ENCODE measurements at regions not wholly inside any gene's neighbourhood (a gene's known extent, or its start where the extent isn't known, plus 50 kb on each side); places are given as distances from the start of the nearest gene placed in this dataset.
"Not testable (repeated sequence)": the region's sequence is repeated elsewhere in the genome, so short reads cannot be mapped to it uniquely, and the experiment has no call there.

DNA sequence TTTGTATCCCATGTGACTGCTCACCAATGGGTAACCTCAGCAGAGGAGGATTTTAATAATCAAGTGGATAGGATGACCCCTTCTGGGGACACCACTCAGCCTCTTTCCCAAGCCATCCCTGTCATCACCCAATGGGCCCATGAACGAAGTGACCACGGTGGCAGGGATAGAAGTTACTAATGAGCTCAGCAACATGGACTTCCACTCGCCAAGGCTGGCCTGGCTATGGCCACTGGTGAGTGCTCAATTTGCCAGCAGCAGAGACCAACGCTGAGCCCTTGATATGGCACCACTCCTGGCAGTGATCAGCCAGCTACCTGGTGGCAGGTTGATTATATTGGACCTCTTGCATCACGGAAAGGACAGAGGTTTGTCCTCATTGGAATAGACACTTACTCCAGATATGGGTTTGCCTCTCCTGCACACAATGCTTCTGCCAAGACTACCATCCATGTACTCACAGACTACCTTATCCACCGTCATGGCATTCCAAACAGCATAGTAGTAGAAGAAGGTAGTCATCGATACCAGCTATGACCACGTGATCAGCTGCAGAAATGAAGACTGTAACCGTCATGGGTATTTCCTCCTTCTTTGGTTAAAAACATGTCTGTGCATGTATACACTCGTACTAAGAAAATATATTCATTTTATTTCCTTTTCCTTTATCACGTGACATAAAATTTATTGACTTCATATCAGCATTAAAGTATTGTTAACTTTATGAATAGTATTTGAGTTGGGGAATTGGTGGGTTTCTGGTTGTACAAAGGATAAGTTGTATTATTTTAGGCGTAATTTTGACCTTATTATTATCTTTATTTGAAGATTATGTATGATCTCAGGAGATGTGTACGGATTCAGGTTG, 562.6 kb downstream of the PTPRU start:
- no peak for DNase-seq

DNA sequence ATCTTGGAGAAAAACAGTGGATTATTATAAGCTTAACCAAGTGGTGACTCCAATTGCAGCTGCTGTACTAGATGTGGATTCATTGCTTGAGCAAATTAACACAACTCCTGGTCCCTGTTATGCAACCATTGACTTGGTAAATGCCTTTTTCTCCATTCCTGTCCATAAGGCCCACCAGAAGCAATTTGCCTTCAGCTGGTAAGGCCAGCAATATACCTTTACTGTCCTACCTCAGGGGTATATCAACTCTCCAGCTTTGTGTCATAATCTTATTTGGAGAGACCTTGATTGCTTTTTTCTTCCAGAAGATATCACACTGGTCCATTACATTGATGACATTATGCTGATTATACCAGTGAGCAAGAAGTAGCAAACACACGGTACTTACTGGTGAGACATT, 560.8 kb downstream of the PTPRU start:
- not testable (repeated sequence) for DNase-seq

DNA sequence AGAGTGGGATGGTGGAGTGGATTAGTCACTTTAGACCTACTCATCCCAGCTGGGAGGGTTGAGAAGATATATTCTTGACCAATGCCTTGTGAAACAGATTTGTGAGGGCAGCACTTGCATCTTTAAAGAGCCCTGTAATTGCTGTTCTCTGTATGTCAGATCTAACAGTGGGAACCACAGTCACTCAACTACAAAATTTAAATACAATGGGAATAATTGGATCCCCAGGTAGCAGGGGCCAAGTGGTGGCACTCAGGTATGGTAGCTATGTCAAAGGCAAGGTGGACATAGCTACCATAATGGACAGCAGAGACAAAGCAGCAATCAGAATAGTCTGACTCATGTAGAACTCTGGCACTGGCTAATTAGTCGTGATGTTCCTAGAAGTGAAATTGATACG, 559.6 kb downstream of the PTPRU start:
- not testable (repeated sequence) for DNase-seq

DNA sequence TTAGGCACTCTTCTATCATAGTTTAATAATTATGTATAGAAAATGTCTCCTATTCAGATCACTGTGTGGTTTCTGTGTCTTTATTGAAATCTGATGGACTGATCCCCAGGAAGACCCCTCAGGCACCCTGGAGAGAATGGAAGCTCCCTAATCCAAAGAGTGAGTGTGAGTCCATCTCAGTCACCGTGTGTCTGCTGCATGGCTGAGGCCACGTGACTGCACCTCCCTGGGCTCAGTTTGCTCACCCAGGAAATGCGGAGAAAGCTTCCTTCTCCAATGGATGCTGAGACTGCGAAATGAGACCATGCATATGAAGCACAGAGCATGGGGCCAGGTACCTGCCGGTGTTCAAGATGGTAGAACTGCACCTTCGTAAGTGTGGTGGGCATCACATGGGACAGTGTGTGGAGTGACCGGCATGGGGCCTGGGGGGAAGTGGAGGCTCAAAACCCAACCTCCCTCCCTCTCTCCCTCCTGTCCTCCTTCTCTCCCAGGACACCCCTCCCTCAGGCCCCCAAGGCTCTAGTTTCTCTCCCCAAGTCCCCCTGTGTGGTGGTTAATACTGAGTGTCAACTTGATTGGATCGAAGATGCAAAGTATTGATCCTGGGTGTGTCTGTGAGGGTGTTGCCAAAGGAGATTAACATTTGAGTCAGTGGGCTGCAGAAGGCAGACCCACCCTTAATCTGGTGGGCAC, 557.5 kb downstream of the PTPRU start:
- no peak for DNase-seq

DNA sequence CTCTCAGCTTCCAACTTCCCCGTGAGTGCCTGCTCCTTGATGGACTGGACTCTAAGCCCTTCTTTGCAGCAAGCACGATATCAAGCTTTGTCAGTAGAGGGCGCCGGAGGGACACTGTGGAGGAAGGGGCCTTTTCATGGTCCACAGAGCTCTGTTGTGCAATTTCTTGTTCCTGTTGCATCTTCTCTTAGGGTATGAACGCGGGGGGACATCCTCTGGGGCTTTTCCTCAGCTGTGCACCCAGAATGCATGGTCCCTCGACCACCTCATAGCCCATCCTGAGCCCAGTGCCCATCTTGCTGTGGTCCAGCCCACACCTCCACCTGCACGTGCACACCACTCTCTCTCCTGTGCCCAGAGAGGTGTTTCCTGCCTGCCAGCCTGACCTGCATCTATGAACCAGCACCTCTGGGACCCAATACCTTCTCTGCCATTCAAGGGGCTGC, 556.8 kb downstream of the PTPRU start:
- peak; percentile 43 for DNase-seq

DNA sequence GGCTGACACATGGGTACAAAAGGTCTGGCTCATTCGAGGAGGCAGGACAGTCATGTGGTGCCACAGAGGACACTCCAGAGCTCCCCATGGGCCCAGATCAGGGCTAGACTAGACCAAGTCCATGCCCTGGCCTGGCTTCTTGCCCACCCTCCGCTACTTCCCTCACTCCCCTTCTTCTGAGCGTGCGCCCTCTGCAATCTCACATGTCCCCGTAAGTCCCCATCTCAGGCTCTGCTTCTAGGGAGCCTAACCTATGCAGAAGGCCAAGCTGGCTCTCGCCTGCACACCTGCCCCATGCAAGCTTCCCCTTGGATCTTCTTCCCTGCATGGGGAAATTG, 553.6 kb downstream of the PTPRU start:
- no peak for DNase-seq

DNA sequence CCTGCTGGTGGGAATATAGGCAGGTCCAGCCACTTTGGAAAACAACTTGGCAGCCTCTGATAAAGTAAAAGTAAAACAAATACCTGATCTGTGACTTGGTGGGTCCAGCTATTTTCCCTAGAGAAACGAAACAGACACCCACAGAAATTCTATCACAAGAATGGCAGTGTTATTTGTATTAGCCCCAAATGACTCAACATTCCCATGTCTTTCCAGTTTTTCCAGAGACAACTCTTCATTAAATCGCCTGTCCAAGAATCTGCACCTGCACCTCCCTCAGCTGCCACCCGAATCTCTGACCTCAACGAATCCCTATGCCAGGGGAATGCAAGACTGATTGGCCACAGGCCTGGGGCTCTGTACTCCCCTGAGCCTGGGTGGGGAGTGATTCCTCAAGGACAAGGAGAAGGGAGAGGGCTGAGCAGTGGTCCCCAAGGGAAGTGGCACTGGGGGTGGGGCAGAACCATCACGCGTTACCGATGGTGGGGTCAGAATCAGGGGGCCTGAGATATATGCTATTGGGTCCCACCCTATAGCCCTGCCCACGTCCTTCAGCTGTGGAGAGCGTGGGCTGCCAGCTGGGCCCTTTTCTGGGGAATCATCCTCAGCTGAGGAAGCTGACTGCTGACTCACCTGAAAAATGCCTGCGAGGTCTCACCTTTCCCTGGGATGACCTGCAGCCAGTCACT, 553.0 kb downstream of the PTPRU start:
- no peak for DNase-seq

DNA sequence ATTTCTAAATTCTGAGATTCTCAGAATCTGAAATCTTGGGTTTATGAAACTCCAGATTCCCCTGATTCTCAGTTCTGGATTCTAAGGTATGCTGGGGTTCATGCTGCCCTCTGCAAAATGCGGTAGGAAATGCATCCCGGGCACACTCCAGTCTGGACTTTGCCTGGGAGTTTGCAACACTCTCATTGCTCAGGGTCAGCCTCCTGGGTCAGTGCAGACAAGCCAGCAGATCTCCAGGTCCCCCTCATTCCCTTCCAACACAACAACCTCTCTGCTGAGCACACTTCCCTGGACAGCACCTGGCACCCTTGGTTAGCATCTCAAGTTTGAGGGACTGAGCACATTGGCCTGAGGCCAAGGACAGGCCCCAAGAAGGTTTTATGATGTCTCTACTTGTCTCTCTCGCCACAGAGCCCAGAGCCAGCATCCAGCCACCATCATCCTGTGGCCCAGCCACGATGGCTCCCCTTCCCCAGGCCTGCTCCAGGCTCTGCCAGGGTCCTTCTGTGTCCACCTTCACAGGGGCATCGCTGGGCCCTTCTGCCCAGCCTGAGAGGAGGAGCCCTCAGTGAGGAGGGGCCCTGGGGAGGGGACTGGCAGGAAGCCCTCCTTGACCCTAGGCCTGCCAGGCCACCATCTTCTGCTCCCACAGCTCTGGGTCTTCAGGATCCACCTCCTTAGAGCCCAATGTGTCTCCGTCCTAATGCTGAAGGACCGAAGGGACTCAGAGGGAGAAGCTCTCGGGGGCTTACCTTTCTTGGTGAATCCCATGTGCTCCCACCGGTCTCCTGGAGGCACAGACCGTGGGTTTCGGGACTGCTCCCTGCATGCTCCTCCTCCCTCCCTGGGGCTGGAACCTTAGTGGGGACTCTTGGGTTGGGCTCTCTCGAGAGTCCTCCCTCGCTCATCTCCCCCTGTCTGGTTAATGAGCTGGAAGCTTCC, 550.7 kb downstream of the PTPRU start:
- no peak for DNase-seq

DNA sequence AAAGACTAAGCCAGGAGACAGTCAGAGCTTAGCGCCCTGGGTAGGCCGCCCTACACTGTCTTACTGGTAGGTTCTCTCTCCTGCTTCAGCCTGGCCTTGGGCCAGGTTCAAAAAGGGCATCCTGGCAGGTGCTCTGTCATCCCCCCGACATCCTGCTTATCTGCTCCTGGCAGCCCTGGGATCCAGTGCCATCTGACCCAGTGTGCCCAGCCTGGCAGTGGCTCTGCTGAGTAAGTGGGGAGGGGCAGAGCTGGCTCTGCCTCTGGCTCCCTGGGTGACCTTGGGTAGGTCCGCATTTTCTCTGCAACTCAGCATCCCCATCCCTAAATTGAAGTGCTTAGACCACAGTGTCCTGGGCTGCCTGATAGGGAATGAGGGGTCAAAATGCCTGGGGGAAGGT, 549.9 kb downstream of the PTPRU start:
- no peak for DNase-seq

DNA sequence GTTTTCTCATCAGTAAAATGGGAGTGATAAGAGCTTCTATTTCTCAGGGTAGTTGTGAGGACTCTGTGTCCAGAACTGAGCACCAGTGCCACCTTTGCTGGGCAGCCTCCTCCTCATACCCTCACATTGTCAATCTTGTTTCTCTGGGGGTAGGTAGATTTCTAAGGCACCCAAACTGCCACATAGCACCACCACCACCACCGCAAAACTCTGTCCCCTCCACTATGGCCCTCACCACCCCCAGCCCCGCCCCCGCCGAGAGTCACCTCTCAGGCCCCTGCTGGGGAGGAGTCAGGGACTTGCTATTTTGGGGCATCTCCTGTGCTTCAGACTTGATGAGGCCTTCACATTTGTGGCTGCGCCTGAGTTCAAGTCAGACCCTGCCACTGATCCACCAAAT, 549.2 kb downstream of the PTPRU start:
- no peak for DNase-seq

DNA sequence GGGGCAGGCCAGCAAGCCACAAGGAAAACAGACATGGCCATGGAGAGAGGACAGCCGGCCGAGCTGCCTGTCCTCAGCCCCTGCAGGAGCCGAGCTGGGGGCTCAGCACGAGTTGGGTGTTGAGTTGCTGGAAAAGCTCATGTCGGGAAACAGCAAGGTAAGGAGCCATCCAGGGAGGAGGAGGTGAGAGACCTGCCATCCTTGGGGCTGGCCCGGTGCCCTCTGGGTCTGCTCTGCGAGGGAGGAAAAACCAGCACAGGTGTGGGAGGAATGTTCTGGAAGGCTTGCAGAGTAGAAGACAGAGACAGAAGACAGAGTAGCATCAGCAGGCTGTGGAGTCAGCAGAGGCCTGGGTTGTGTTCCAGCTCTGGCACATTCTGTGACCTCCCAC, 548.8 kb downstream of the PTPRU start:
- DNase-seq, result no peak

DNA sequence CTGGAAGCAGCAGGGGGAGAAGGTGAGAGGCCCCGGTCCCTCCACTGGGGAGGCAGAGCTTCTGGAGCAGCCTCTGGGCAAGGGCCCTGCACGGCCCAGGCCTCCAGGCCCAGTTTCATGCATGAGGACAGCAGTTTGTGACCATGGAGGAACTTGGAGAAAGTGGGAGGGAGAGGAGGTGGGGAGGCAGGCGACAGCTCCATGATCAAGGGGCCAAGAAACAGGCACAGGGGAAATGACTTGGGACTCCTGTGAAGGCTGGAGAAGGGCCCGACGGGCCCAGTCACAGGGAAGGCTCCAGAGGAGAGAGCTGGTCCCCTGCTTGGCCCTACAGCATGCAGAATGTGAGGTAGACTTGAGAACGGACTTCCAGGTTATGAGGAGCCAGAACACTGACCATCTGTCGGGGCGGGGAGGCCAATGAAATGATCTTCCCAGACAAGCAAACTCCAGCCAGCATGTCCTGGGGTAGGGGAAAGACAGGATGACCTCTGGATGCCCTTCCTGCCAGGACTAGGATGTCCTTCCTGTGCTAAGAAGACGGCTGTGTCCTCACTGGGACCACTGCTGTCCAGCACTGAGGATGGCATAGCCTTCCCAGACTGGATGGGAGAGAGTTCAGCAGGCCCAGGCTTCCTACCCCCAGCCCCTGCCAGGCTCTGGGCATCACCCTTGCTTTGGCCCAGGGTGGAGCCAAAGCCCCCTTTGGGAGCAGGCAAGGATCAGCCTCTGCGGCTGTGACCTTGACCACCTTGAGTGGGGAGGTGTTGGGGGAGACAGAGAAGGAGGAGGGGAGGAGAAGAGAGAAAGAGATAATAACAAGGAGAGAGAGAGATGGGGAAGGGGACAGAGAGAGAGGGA, 548.2 kb downstream of the PTPRU start:
- no peak for DNase-seq

DNA sequence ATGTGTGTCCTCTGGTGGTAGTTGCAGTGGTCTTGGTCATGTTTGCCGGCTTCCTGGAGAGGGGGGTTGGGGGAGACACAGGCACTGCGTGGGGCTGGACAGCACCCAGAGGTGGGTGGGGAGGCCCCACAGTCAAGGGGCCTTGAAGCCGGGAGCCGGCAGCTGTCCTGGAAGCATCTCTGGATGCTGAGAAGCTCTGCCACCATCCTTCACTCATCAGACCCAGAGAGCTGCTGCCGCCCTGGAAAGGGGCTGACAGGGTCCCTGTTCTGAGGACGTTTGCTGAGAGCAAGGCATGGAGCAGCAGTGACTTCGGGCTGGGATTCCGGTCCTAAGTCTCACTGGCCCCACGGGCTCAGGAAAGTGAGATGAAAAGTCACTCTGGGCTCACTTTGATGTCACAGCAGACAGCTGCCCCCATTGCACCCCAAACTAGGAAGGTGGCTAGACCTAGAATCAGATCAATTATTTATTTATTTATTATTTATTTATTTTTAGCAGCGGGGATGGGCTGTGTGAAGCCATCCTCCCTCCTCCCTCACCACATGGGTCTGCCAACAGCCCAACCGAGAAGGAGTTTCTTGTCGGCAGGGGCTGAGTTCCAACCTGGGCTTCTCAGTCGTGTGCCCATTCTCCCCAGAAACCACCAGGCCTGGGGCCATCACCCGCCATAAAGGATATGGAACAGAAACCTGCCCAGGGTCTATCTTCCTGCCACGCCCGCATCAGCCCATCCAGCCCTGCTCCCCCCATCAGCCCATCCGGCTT, 547.4 kb downstream of the PTPRU start:
- DNase-seq, result no peak

DNA sequence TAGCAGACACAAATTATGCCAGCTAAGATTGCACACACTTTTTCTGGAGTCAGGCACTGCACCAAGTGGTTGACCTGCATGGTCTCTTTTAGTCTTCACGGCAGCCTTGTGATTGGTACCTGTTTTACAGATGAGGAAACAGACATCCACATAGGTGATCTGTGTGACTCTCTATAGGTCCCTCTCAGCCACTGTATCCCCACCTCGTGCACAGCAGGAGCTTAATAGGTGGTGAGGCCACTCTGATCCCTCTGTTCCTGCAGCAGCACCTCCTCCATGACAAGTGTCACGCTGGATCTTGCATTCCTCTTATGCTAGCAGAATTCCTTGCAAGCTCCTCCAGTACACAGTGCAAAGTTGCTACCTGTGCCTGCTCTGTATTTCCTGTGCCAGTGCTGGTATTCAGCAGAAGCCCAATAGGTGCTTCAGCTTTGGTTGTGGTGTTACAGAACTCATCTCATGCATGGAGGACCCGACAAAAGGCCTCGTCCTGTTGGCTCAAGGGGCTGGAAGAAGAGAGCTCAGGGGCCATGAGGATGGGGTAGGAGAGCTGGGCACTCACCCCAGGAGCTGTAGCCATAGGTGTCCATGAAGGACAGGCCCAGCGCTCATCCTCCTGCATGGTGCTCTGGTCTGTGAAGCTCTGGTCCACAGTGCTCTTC, 546.7 kb downstream of the PTPRU start:
- DNase-seq, result no peak

DNA sequence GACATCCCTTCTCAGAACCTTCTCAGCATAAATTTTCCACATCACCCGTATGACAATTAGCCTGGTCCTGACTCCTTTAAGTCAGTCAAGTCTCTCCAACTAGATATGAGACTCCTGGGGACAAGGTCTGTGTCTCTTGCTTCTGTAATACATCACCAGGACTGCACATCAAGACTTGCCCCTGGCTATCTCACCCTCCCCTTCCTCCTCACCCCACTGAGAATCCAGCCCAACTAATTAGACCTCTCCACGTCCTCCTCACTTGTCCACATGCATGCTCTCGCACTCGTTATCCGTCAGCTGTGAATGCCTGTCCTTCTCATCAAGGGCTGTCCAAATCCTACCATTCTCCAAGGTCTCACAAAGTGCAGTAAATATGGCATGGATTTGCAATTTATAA, 542.8 kb downstream of the PTPRU start:
- DNase-seq, result no peak

DNA sequence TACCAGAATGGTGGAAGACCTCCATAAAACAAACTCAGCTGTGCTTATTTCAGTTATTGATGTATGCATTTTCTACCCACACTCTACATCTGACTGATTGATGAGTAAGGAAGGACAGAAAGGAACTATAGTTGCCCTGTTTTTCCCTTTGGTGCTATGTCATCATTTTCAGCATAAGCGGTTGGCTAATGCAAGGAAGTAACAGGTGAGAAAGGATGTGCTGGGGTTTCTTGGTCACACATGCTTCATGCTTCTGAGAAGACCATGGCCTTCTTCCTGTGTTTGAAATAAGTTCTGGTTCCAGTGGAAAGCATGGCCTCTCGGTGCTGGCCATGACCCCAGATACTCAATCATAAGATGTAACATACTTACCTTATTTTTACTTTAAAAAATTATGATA, 541.2 kb downstream of the PTPRU start:
- DNase-seq, result no peak

DNA sequence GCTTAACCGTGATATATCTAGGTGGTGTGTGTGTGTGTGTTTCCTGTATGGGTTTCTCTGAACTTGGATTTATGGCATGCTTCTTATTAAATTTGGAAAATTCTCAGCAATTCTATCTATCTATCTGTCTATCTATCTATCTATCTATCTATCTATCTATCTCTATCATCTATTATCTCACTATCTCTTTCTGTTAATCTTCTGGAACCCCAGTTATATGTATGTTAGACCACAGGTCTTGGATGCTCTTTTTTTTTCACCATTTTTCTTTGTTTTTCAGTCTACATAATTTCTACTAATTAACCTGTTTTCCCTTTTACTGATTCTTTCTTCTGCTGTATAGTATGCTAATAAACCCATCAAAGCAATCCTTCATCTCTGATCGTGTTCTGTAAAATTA, 538.0 kb downstream of the PTPRU start:
- DNase-seq, result no peak

DNA sequence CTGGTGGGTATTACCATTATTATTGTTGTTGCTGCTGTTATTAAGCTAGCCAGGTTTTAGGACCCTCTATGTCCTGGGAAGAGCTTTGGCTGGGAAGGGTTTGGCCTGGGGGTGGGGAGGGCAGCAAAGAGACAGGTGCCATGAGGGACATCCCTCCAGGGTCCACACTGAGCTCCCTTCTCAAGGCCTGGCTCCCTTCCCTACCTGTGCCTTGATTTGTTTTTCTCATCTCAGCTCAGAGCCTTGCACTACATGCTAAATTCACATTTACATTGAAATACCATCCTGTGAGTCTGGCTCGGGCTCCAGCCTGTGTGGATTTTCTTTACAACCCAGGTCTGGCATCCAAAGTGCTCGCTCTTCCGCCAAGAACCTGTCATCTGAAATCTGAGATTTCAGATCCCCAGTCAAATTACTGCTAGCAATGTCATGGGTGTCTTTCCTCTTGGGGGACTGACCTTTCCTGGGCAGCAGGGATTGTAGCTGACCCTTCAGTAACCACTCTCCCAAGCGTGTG, 536.3 kb downstream of the PTPRU start:
- DNase-seq, result no peak

DNA sequence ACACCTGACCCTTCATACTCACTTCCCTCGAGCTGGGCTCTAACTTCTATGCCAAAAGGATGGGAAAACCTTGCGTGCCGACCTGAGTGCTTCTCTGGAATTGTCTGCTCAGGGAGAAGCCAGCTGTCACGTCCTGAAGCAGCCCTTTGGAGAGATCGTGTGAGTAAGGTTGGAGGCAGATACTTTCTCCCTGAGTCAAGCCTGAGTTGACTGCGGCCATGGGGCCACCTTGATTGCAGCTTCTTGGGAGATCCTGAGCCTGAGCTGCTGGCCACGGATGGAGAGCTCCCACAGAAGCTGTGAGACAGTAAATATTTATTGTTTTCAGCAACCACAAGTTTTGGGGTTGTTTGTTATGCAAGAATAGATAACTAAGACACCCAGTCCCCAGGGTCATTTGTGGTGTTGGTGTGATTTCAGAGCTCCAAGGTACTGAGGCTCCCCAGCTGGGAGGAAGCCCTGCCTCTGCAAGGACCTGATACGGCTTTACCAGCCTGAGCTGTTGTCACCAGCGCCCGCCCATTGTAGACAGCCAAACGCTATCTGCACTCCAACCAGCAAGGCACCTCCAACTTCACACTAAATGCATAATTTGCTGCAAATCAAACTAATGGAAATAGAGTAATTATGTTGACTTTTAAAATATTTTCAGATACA, 531.6 kb downstream of the PTPRU start:
- no peak for DNase-seq

Measured in CD4-positive, alpha-beta T cell treated with Interleukin-17A for 1 hour (primary cell).